B cell (primary cell): ENCODE measurements at regions not wholly inside any gene's neighbourhood (a gene's known extent, or its start where the extent isn't known, plus 50 kb on each side); places are given as distances from the start of the nearest gene placed in this dataset.

Experiments used
- ATAC-seq: fragments of 200-7000 bp; cut with Tn5 transposase; one replicate; pipeline ENCODE4 v1.10.0; 2021; ENCODE audit warnings: low read depth, mild to moderate bottlenecking, moderate number of reproducible peaks, moderate library complexity
- CTCF ChIA-PET: fragments of 350-600 bp; sonication (Branson Sonifier 250); formaldehyde crosslinking; loops from one replicate; lab custom pipeline; 2021; ENCODE audit warnings: antibody characterized with exemption, inconsistent platforms; lab: Charles Lee
- POLR2A ChIA-PET: fragments of 350-600 bp; sonication (Branson Sonifier 250); formaldehyde crosslinking; loops from one replicate; lab custom pipeline; 2021; ENCODE audit warnings: antibody characterized with exemption; lab: Charles Lee
- DNase-seq: peaks from one replicate; pipeline ENCODE4 v3.0.0; 2013
- H2AFZ ChIP-seq: 2 replicates; pipeline ENCODE4 v1.6.1; 2012; ENCODE audit warnings: mild to moderate bottlenecking, low read depth, low read length; ENCODE audit not compliant: insufficient read depth, poor library complexity, severe bottlenecking
- H3K27ac ChIP-seq, 2 donors: 1 replicate in 1 of 2; 2 replicates in 1 of 2; pipeline ENCODE4 v1.5.1; 2012 to 2013; ENCODE audit warnings: low read length in 2 of 2, mild to moderate bottlenecking in 2 of 2, moderate library complexity in 1 of 2
- H3K27me3 ChIP-seq, 4 experiments: fragments of 200-600 bp in 1 of 4; sonication (generic) in 1 of 4; replicated peaks in 1 of 4; 1 replicate in 2 of 4; 2 replicates in 2 of 4; pipeline versions ENCODE4 v1.6.1 to v1.7.0; 2013 to 2016; ENCODE audit warnings: low read length in 3 of 4, mild to moderate bottlenecking in 2 of 4, mixed read lengths in 1 of 4, moderate library complexity in 1 of 4; ENCODE audit not compliant: insufficient read depth in 4 of 4, control insufficient read depth in 3 of 4; ENCODE audit errors: control extremely low read depth in 1 of 4
- H3K36me3 ChIP-seq, 2 experiments: replicated peaks in 1 of 2; 1 replicate in 1 of 2; 2 replicates in 1 of 2; pipeline versions ENCODE4 v1.6.1 to v1.7.1; 2013; ENCODE audit warnings: low read length in 1 of 2; ENCODE audit not compliant: insufficient read depth in 2 of 2, control insufficient read depth in 1 of 2; ENCODE audit errors: control extremely low read depth in 1 of 2, extremely low read depth in 1 of 2
- H3K4me1 ChIP-seq, 2 donors: fragments of 200-600 bp in 1 of 2; sonication (generic) in 1 of 2; 1 replicate in 1 of 2; 2 replicates in 1 of 2; pipeline versions ENCODE4 v1.5.1 to v1.6.1; 2013 to 2017; ENCODE audit warnings: low read length in 2 of 2; ENCODE audit not compliant: control insufficient read depth in 2 of 2, insufficient read depth in 2 of 2
- H3K4me2 ChIP-seq: replicated peaks from 2 replicates; pipeline ENCODE3; 2012; ENCODE audit warnings: mild to moderate bottlenecking, low read depth, low read length; ENCODE audit not compliant: poor library complexity, severe bottlenecking
- H3K4me3 ChIP-seq, 5 experiments: fragments of 200-600 bp in 1 of 5; sonication (generic) in 1 of 5; 1 replicate in 3 of 5; 2 replicates in 2 of 5; pipeline versions ENCODE4 v1.5.1 to v1.7.0; 2011 to 2016; ENCODE audit warnings: low read length in 4 of 5, mild to moderate bottlenecking in 4 of 5, low read depth in 2 of 5, control low read depth in 1 of 5, moderate library complexity in 1 of 5; ENCODE audit not compliant: insufficient read depth in 1 of 5; ENCODE audit errors: control extremely low read depth in 1 of 5, extremely low read depth in 1 of 5
- H3K79me2 ChIP-seq: fragments of 200-600 bp; sonication (generic); one replicate; pipeline ENCODE4 v1.6.0; 2016; ENCODE audit warnings: low read length; ENCODE audit not compliant: control insufficient read depth, insufficient read depth
- H3K9ac ChIP-seq: fragments of 200-600 bp; sonication (generic); 2 replicates; pipeline ENCODE4 v1.6.1; 2017; ENCODE audit warnings: mild to moderate bottlenecking, low read length, moderate library complexity
- H3K9me3 ChIP-seq, 3 donors: one replicate each; pipeline versions ENCODE4 v1.6.1 to v1.7.1; 2013; ENCODE audit warnings: low read length in 2 of 3; ENCODE audit not compliant: control insufficient read depth in 2 of 3, insufficient read depth in 1 of 3; ENCODE audit errors: control extremely low read depth in 1 of 3
- H4K20me1 ChIP-seq: 2 replicates; pipeline ENCODE4 v1.6.0; 2012; ENCODE audit warnings: mild to moderate bottlenecking, low read length; ENCODE audit not compliant: insufficient read depth, control insufficient read depth, poor library complexity, severe bottlenecking
- H3K27ac Mint-ChIP-seq: one replicate; pipeline ENCODE4 v1.8.0; 2021; ENCODE audit warnings: mixed read lengths
- H3K27me3 Mint-ChIP-seq: one replicate; pipeline ENCODE4 v1.8.0; 2021; ENCODE audit warnings: mixed read lengths
- H3K4me1 Mint-ChIP-seq: one replicate; pipeline ENCODE4 v1.8.0; 2021; ENCODE audit warnings: mixed read lengths
- H3K4me3 Mint-ChIP-seq: one replicate; pipeline ENCODE4 v1.8.0; 2021; ENCODE audit warnings: mixed read lengths
- H3K9me3 Mint-ChIP-seq: one replicate; pipeline ENCODE4 v1.8.0; 2022; ENCODE audit warnings: mixed read lengths; ENCODE audit not compliant: insufficient read depth
- CTCF ChIP-seq: fragments of 200-600 bp; IDR thresholded peaks from one replicate; pipeline ENCODE4 v1.8.0; 2022; ENCODE audit warnings: antibody characterized with exemption, mild to moderate bottlenecking
- EZH2 ChIP-seq: IDR thresholded peaks from 2 replicates; pipeline ENCODE4 v1.6.1; 2012; ENCODE audit warnings: borderline replicate concordance, low read depth, mild to moderate bottlenecking, moderate library complexity, low read length; ENCODE audit not compliant: insufficient read depth, poor library complexity, severe bottlenecking
- WGBS: methylation state at CpG from one replicate; pipeline ENCODE4 v1.1.5; 2013; ENCODE audit warnings: missing lambda C conversion rate; ENCODE audit not compliant: insufficient coverage; 5-methylcytosine and 5-hydroxymethylcytosine counted together
- intact Hi-C: fragments of 100-400 bp; cut with micrococcal nuclease; formaldehyde crosslinking; loops from one replicate; pipeline ENCODE4 v1.10.0; 2022

- H3K9ac ChIP-seq = no peak overlapping the region
- H3K27ac Mint-ChIP-seq = no peak overlapping the region
- DNase-seq (no peak), ATAC-seq (no peak)
- no peak for TF ChIP-seq CTCF
- TF ChIP-seq EZH2 = no peak
- 76% methylated on average over 2 of the region's 4 CpGs for WGBS
- no peaks in the 10 kb centered on the region for H3K4me1 ChIP-seq
- H2AFZ ChIP-seq = no peak overlapping the region
- H3K27ac ChIP-seq = no peak overlapping the region
- H3K79me2 ChIP-seq = no peaks in the 10 kb centered on the region
- ChIA-PET POLR2A (no interaction called here), CTCF (no interaction called here)
- H3K4me2 ChIP-seq = no peak overlapping the region
- H4K20me1 ChIP-seq = no peaks in the 10 kb centered on the region
- no peaks in the 10 kb centered on the region for H3K9me3 Mint-ChIP-seq
- no peak overlapping the region for H3K4me3 Mint-ChIP-seq
- no peaks in the 10 kb centered on the region for H3K36me3 ChIP-seq
- H3K4me3 ChIP-seq = no peak overlapping the region
- H3K27me3 Mint-ChIP-seq = peaks cover 6% of the 10 kb centered on the region
- intact Hi-C loops = no loop called here
- H3K9me3 ChIP-seq = no peaks in the 10 kb centered on the region
- H3K4me1 Mint-ChIP-seq = no peaks in the 10 kb centered on the region
- no peaks in the 10 kb centered on the region for H3K27me3 ChIP-seq
These were observed 70.6 kb downstream of the ACTBL2 start for GRCh38 chr5:57411982-57412381.

- H3K27ac Mint-ChIP-seq = no peak overlapping the region
- Histone ChIP-seq H3K27me3 (no peaks in the 10 kb centered on the region), H3K79me2 (no peaks in the 10 kb centered on the region), H3K4me2 (no peak overlapping the region), H3K4me3 (no peak overlapping the region), H3K4me1 (peaks cover 5 to 7% of the 10 kb centered on the region in 2 donors), H3K27ac (no peak overlapping the region), H3K36me3 (no peaks in the 10 kb centered on the region), H2AFZ (no peak overlapping the region), H3K9me3 (no peaks in the 10 kb centered on the region), H3K9ac (no peak overlapping the region), H4K20me1 (no peaks in the 10 kb centered on the region)
- intact Hi-C loops = no loop called here
- ChIA-PET CTCF (no interaction called here), POLR2A (no interaction called here)
- ATAC-seq (no peak), DNase-seq (no peak)
- H3K27me3 Mint-ChIP-seq = no peaks in the 10 kb centered on the region
- 89% methylated on average over 3 of the region's 3 CpGs for WGBS
- H3K9me3 Mint-ChIP-seq = no peaks in the 10 kb centered on the region
- no peak overlapping the region for H3K4me3 Mint-ChIP-seq
- TF ChIP-seq EZH2 = no peak
- no peak for TF ChIP-seq CTCF
- no peaks in the 10 kb centered on the region for H3K4me1 Mint-ChIP-seq
These were observed 72.0 kb downstream of the ACTBL2 start for GRCh38 chr5:57410374-57411320.
